Panc1 (cell line): ENCODE measurements at regions not wholly inside any gene's neighbourhood (a gene's known extent, or its start where the extent isn't known, plus 50 kb on each side); places are given as distances from the start of the nearest gene placed in this dataset.

Experiments used
- ATAC-seq: fragments of 200-7000 bp; cut with Tn5 transposase; 2 replicates; pipeline ENCODE4 v1.9.1; 2020; ENCODE audit warnings: mild to moderate bottlenecking, moderate library complexity
- BruUV-seq: library from RNA; stranded (reverse); fragments of 400-500 nt; replicated peaks from 2 replicates; lab custom pipeline; 2021; lab: Mats Ljungman, UMichigan
- CTCF ChIA-PET: fragments of 300-600 bp; sonication (Branson Sonifier 250); formaldehyde crosslinking; loops from one replicate; lab custom pipeline; 2022; ENCODE audit warnings: antibody characterized with exemption; lab: Charles Lee
- POLR2A ChIA-PET: fragments of 300-600 bp; sonication (Branson Sonifier 250); formaldehyde crosslinking; loops from one replicate; lab custom pipeline; 2022; ENCODE audit warnings: antibody characterized with exemption; lab: Charles Lee
- DNase-seq: peaks from one replicate; pipeline ENCODE4 v3.0.0-alpha.2; 2010; ENCODE audit warnings: low read depth, low spot score
- H3K27ac ChIP-seq: 2 replicates; pipeline ENCODE4 v1.5.1; 2011; ENCODE audit warnings: mild to moderate bottlenecking, low read length, inconsistent platforms
- H3K27me3 ChIP-seq: fragments of 200-500 bp; sonication (Bioruptor generic); 2 replicates; pipeline ENCODE4 v1.6.0; 2014; ENCODE audit warnings: low read length, inconsistent platforms; ENCODE audit not compliant: control insufficient read depth, insufficient read depth
- H3K36me3 ChIP-seq: fragments of 200-500 bp; sonication (Bioruptor generic); 2 replicates; pipeline ENCODE4 v1.5.1; 2014; ENCODE audit warnings: inconsistent platforms, mild to moderate bottlenecking, low read length, moderate library complexity; ENCODE audit not compliant: control insufficient read depth, insufficient read depth
- H3K4me1 ChIP-seq: 2 replicates; pipeline ENCODE4 v1.5.1; 2011; ENCODE audit warnings: inconsistent platforms, mild to moderate bottlenecking, low read length, moderate library complexity; ENCODE audit not compliant: control insufficient read depth, insufficient read depth
- H3K4me3 ChIP-seq, 2 experiments: 2 replicates each; pipeline ENCODE4 v1.5.1; 2011 to 2012; ENCODE audit warnings: low read depth in 2 of 2, low read length in 2 of 2, mild to moderate bottlenecking in 2 of 2, inconsistent platforms in 1 of 2, moderate library complexity in 1 of 2
- H3K9me3 ChIP-seq: fragments of 200-500 bp; sonication (Bioruptor generic); 2 replicates; pipeline ENCODE4 v1.5.1; 2014; ENCODE audit warnings: low read depth, mild to moderate bottlenecking, inconsistent platforms, low read length, moderate library complexity; ENCODE audit not compliant: control insufficient read depth, insufficient read depth
- CTCF ChIP-seq: fragments of 450-650 bp; IDR thresholded peaks from 2 replicates; pipeline ENCODE4 v1.5.1; 2017; ENCODE audit warnings: mild to moderate bottlenecking
- POLR2AphosphoS5 ChIP-seq: IDR thresholded peaks from 2 replicates; pipeline ENCODE4 v1.6.1; 2012; ENCODE audit warnings: mild to moderate bottlenecking, low read depth, low read length, moderate library complexity
- SIN3A ChIP-seq: IDR thresholded peaks from 2 replicates; pipeline ENCODE4 v1.6.1; 2012; ENCODE audit warnings: low read depth, mild to moderate bottlenecking, low read length, moderate library complexity, borderline replicate concordance; ENCODE audit not compliant: insufficient read depth
- TCF7L2 ChIP-seq: IDR thresholded peaks from 2 replicates; pipeline ENCODE4 v1.6.1; 2011; ENCODE audit warnings: mild to moderate bottlenecking, low read depth, low read length, inconsistent platforms
- in situ Hi-C: cut with HindIII; loops from 2 replicates; pipeline ENCODE4 v1.10.0; 2016; ENCODE audit warnings: low sequenced_read_pairs, low pct_unique_long_range_greater_than_20kb
- intact Hi-C: fragments of 100-400 bp; cut with micrococcal nuclease; formaldehyde crosslinking; loops from one replicate; pipeline ENCODE4 v1.10.0; 2022; ENCODE audit not compliant: unreplicated experiment
- TF ChIP-seq, protein P1 (sequence below), 2 experiments: IDR thresholded peaks; 2 replicates each; pipeline ENCODE4 v1.6.1; 2011 to 2012; ENCODE audit warnings: low read depth in 2 of 2, control low read depth in 1 of 2, low read length in 1 of 2, mild to moderate bottlenecking in 1 of 2, moderate library complexity in 1 of 2; ENCODE audit not compliant: insufficient read depth in 1 of 2

- intact Hi-C loops, result no loop called here
- ATAC-seq, result no peak
- POLR2A ChIA-PET, result no interaction called here
Observed at GRCh38 chr10:78865538-78865875, 203.3 kb upstream of the ZMIZ1 start.

GRCh38 chr10:78865931-78866717 is 202.6 kb upstream of the ZMIZ1 start:
- Histone ChIP-seq H3K4me3 (no peak overlapping the region), H3K36me3 (no peaks in the 10 kb centered on the region), H3K9me3 (no peaks in the 10 kb centered on the region), H3K4me1 (no peaks in the 10 kb centered on the region), H3K27me3 (no peaks in the 10 kb centered on the region), H3K27ac (no peak overlapping the region)
- POLR2A ChIA-PET, result no interaction called here
- CTCF ChIA-PET, result no interaction called here
- no peak for DNase-seq
- BruUV-seq, result no TSS peak
- no peak for ATAC-seq
- TF ChIP-seq, protein P1, sequence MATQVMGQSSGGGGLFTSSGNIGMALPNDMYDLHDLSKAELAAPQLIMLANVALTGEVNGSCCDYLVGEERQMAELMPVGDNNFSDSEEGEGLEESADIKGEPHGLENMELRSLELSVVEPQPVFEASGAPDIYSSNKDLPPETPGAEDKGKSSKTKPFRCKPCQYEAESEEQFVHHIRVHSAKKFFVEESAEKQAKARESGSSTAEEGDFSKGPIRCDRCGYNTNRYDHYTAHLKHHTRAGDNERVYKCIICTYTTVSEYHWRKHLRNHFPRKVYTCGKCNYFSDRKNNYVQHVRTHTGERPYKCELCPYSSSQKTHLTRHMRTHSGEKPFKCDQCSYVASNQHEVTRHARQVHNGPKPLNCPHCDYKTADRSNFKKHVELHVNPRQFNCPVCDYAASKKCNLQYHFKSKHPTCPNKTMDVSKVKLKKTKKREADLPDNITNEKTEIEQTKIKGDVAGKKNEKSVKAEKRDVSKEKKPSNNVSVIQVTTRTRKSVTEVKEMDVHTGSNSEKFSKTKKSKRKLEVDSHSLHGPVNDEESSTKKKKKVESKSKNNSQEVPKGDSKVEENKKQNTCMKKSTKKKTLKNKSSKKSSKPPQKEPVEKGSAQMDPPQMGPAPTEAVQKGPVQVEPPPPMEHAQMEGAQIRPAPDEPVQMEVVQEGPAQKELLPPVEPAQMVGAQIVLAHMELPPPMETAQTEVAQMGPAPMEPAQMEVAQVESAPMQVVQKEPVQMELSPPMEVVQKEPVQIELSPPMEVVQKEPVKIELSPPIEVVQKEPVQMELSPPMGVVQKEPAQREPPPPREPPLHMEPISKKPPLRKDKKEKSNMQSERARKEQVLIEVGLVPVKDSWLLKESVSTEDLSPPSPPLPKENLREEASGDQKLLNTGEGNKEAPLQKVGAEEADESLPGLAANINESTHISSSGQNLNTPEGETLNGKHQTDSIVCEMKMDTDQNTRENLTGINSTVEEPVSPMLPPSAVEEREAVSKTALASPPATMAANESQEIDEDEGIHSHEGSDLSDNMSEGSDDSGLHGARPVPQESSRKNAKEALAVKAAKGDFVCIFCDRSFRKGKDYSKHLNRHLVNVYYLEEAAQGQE (IDR thresholded peaks at IDR 0.05; ENCODE audit: insufficient read depth in 1 of 2, low read depth in 2 of 2, low read length in 1 of 2), result no peak
- no peak for TF ChIP-seq TCF7L2
- TF ChIP-seq SIN3A, result no peak
- TF ChIP-seq POLR2AphosphoS5, result no peak
- TF ChIP-seq CTCF, result no peak
- in situ Hi-C loops, result no loop called here
- intact Hi-C loops, result no loop called here

More at GRCh38 chr10:78865538-78865875, 203.3 kb upstream of the ZMIZ1 start:
- Histone ChIP-seq H3K36me3 (no peaks in the 10 kb centered on the region), H3K9me3 (no peaks in the 10 kb centered on the region), H3K27ac (no peak overlapping the region), H3K27me3 (no peaks in the 10 kb centered on the region), H3K4me1 (no peaks in the 10 kb centered on the region), H3K4me3 (no peak overlapping the region)
- in situ Hi-C loops, result no loop called here
- DNase-seq, result no peak
- no TSS peak for BruUV-seq
- TF ChIP-seq CTCF (no peak), TCF7L2 (no peak), POLR2AphosphoS5 (no peak), SIN3A (no peak)
- TF ChIP-seq, protein P1 (IDR thresholded peaks at IDR 0.05; ENCODE audit: insufficient read depth in 1 of 2, low read depth in 2 of 2, low read length in 1 of 2), result no peak
- CTCF ChIA-PET, result no interaction called here
